Gastroesophageal sphincter (tissue), 4 donors: ENCODE measurements at regions not wholly inside any gene's neighbourhood (a gene's known extent, or its start where the extent isn't known, plus 50 kb on each side); places are given as distances from the start of the nearest gene placed in this dataset.

ENCODE experiments used
- ATAC-seq: fragments of 150-250 bp; one replicate; pipeline ENCODE4 v1.9.1; 2016; ENCODE audit warnings: mild to moderate bottlenecking, moderate library complexity
- H3K27ac ChIP-seq, 4 donors: fragments of 200-600 bp; sonication (generic) in 3 of 4; 1 replicate in 3 of 4; 2 replicates in 1 of 4; pipeline ENCODE4 v1.5.1; 2016 to 2019
- H3K27me3 ChIP-seq: fragments of 200-600 bp; sonication (generic); one replicate; pipeline ENCODE4 v1.5.1; 2019
- H3K36me3 ChIP-seq, 2 donors: fragments of 200-600 bp; sonication (generic); one replicate each; pipeline ENCODE4 v1.5.1; 2019; ENCODE audit warnings: control low read depth in 1 of 2
- H3K4me1 ChIP-seq, 3 donors: fragments of 200-600 bp; sonication (generic); 1 replicate in 2 of 3; 2 replicates in 1 of 3; pipeline ENCODE4 v1.5.1; 2016 to 2019; ENCODE audit warnings: control low read depth in 2 of 3
- H3K4me3 ChIP-seq, 2 donors: fragments of 200-600 bp; sonication (generic); one replicate each; pipeline ENCODE4 v1.5.1; 2019; ENCODE audit warnings: mild to moderate bottlenecking in 1 of 2, moderate library complexity in 1 of 2
- H3K9me3 ChIP-seq, 3 donors: fragments of 200-600 bp; sonication (generic); one replicate each; pipeline ENCODE4 v1.5.1; 2017 to 2019; ENCODE audit warnings: control low read depth in 2 of 3
- CTCF ChIP-seq, 4 experiments: fragments of 200-600 bp in 2 of 4; fragments of 450-650 bp in 2 of 4; sonication (generic) in 1 of 4; IDR thresholded peaks; one replicate each; pipeline ENCODE4 v1.5.1; 2017 to 2019; ENCODE audit warnings: antibody characterized with exemption in 4 of 4, mild to moderate bottlenecking in 2 of 4, moderate library complexity in 2 of 4
- EP300 ChIP-seq: sonication (generic); formaldehyde crosslinking; IDR thresholded peaks from one replicate; pipeline ENCODE4 v1.6.1; 2017; ENCODE audit warnings: antibody characterized with exemption, mild to moderate bottlenecking
- POLR2A ChIP-seq, 2 donors: fragments of 450-650 bp; IDR thresholded peaks; one replicate each; pipeline ENCODE4 v1.6.1; 2017; ENCODE audit warnings: antibody characterized with exemption in 2 of 2, mild to moderate bottlenecking in 2 of 2, moderate library complexity in 1 of 2
- POLR2AphosphoS5 ChIP-seq: sonication (generic); formaldehyde crosslinking; IDR thresholded peaks from one replicate; pipeline ENCODE4 v1.6.1; 2017; ENCODE audit warnings: antibody characterized with exemption
- WGBS, 2 donors: methylation state at CpG; one replicate each; pipeline ENCODE4 v1.1.5; 2018; ENCODE audit warnings: low coverage in 1 of 2; 5-methylcytosine and 5-hydroxymethylcytosine counted together

DNA sequence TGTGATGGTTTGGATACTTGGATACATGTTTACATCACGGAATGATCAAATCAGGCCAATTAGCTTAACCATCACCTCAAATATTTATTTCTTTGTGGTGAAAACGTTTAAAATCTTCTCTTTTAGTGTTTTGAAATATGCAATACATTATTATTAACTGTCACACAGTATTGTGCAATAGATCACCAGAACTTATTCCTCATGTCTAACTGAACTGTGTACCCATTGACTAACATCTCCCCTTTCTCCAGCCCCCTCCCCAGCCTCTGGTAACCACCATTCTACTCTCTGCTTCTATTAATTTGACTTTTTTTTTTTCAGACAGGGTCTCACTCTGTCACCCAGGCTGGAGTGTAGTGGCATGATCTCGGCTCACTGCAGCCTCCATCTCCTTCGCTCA is 471.9 kb downstream of the BCOR start:
- H3K4me1 ChIP-seq = no peaks in the 10 kb centered on the region
- H3K27me3 ChIP-seq = no peaks in the 10 kb centered on the region
- H3K9me3 ChIP-seq = no peaks in the 10 kb centered on the region
- H3K4me3 ChIP-seq = no peak overlapping the region
- no peak overlapping the region for H3K27ac ChIP-seq
- TF ChIP-seq POLR2A (IDR thresholded peaks at IDR 0.05) = no peak
- no peak for TF ChIP-seq POLR2AphosphoS5
- no peak for TF ChIP-seq CTCF (IDR thresholded peaks at IDR 0.05)
- TF ChIP-seq EP300 = no peak
- no peak for ATAC-seq
- 83 to 86% methylated on average over 4 of the region's 4 CpGs for WGBS, 2 donors
- H3K36me3 ChIP-seq = no peaks in the 10 kb centered on the region

DNA sequence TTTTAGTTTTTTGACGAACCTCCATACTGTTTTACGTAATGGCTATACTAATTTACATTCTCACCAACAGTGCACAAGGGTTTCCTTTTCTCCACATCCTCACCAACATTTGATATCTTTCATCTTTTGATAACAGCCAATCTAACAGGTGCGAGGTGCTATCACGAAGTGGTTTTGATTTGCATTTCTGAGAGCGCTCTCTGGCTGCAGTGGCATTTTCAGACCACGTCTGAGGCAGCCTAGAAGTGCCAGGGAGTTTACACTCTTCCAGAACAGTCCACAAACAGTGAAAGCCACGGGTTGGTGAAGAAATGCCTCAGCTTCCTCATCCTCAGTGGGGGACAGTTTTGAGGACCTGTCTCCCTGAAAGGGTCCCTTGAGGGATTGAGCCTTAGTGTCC is 471.0 kb downstream of the BCOR start:
- no peaks in the 10 kb centered on the region for H3K4me1 ChIP-seq
- H3K36me3 ChIP-seq = no peaks in the 10 kb centered on the region
- no peak overlapping the region for H3K27ac ChIP-seq
- no peak for ATAC-seq
- H3K9me3 ChIP-seq = no peaks in the 10 kb centered on the region
- H3K4me3 ChIP-seq = no peak overlapping the region
- no peaks in the 10 kb centered on the region for H3K27me3 ChIP-seq
- WGBS, 2 donors = 72 to 78% methylated on average over 5 of the region's 7 CpGs
- TF ChIP-seq POLR2A (IDR thresholded peaks at IDR 0.05) = no peak
- TF ChIP-seq POLR2AphosphoS5 = no peak
- TF ChIP-seq EP300 = no peak
- TF ChIP-seq CTCF (IDR thresholded peaks at IDR 0.05) = no peak

DNA sequence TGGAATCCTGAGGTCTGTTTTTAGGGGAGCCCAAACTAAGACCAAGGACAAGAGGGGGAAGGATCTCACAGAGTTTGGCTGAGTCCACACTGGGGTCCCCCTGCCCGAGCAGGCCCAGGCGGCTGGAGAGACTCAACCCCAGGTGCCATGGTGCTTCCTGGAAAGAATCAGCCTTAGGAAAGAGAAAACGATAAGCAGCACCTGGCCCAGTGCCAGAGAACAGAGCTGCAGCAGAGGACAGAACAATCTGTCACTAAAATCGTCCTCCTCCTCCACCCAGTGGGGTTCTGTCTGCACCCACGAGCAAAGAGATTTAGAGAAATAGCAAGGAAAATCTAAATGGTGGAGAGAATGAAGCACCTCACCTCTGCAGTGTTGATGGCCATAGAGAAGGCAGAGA is 470.5 kb downstream of the BCOR start:
- Histone ChIP-seq H3K4me1 (no peaks in the 10 kb centered on the region), H3K27me3 (no peaks in the 10 kb centered on the region), H3K9me3 (no peaks in the 10 kb centered on the region), H3K36me3 (no peaks in the 10 kb centered on the region), H3K27ac (no peak overlapping the region), H3K4me3 (no peak overlapping the region)
- 0% methylated on average over 1 of the region's 5 CpGs; no CpG with 5 or more reads in 1 of the 2 donors for WGBS, 2 donors
- TF ChIP-seq POLR2AphosphoS5 (no peak), POLR2A (IDR thresholded peaks at IDR 0.05) (no peak), CTCF (IDR thresholded peaks at IDR 0.05) (no peak), EP300 (no peak)
- ATAC-seq = no peak

- H3K4me1 ChIP-seq = no peaks in the 10 kb centered on the region
- H3K4me3 ChIP-seq = no peak overlapping the region
- 100% methylated on average over 1 of the region's 1 CpG; no CpG with 5 or more reads in 1 of the 2 donors for WGBS, 2 donors
- H3K9me3 ChIP-seq = no peaks in the 10 kb centered on the region
- TF ChIP-seq EP300 (no peak), CTCF (IDR thresholded peaks at IDR 0.05) (no peak), POLR2AphosphoS5 (no peak), POLR2A (IDR thresholded peaks at IDR 0.05) (no peak)
- H3K27ac ChIP-seq = no peak overlapping the region
- no peak for ATAC-seq
- no peaks in the 10 kb centered on the region for H3K36me3 ChIP-seq
- no peaks in the 10 kb centered on the region for H3K27me3 ChIP-seq
These were observed 468.8 kb downstream of the BCOR start for GRCh38 chrX:39629001-39629400.

DNA sequence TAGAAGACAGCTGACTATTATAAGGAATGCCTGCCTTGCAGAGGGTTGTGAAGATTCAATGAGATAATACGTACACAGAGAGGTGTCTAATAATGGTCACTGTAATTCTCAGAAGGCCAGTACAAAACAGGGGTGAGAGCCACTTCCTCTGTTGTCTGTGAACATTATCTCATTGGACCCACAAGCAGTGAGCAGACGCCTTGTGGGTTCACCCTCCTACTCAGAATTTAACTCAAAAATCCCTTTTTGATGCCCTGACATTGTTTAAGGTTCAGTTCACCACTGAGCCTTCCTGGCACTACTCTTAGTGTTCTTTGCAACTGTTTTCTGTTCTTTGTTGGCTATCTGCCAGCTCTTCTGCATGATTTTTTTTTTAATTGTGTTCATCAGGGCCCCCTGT is 467.4 kb downstream of the BCOR start:
- no peaks in the 10 kb centered on the region for H3K4me1 ChIP-seq
- H3K4me3 ChIP-seq = no peak overlapping the region
- no peak overlapping the region for H3K27ac ChIP-seq
- 40 to 89% methylated on average over 1 of the region's 2 CpGs for WGBS, 2 donors
- TF ChIP-seq POLR2A (IDR thresholded peaks at IDR 0.05) (no peak), EP300 (no peak), CTCF (IDR thresholded peaks at IDR 0.05) (no peak)
- H3K36me3 ChIP-seq = no peaks in the 10 kb centered on the region
- no peaks in the 10 kb centered on the region for H3K9me3 ChIP-seq
- ATAC-seq = no peak
- no peaks in the 10 kb centered on the region for H3K27me3 ChIP-seq
